ENCODE measurements at regions not wholly inside any gene's neighbourhood (a gene's known extent, or its start where the extent isn't known, plus 50 kb on each side); places are given as distances from the start of the nearest gene placed in this dataset.

GRCh38 chr1:192011525-192011924 lies 146.7 kb upstream of the RGS18 start:
- no TSS peak for BruUV-seq (replicated peaks)
- RAD21 ChIA-PET (ENCODE audit: unreplicated experiment) = no interaction called here
- no peak for ATAC-seq

DNA sequence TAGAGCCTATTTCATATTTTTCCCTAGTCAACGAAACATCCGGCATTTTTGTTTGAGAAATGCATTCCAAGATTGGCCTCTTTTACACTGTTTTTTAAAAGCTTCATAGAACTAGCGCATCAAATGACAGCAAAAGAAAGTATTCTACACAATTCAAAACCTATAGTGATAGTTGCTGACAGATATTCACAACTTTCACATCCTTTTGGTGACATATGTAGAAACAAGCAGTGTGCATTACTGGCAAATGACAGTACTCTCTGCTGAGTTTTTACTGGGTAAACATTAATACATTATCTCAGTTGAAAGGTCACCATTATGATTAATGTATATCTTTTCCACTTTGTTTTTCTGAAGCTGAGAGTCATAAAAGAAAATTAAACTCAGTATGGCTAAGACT lies 135.4 kb upstream of the RGS18 start:
- CTCF ChIA-PET = no interaction called here
- H3K79me2 ChIP-seq (ENCODE audit: control insufficient read depth, insufficient read depth, low read length) = no peaks in the 10 kb centered on the region
- SMC1A ChIA-PET (ENCODE audit: uncharacterized antibody, unreplicated experiment) = no interaction called here
- H3K36me3 ChIP-seq (ENCODE audit: control insufficient read depth in 2 of 2, insufficient read depth in 2 of 2, low read length in 1 of 2) = no peaks in the 10 kb centered on the region
- 55% methylated on average over 3 of the region's 3 CpGs for WGBS (ENCODE audit: insufficient coverage, insufficient replicate concordance, low lambda C conversion rate, missing lambda C conversion rate)
- no peak overlapping the region for H2AFZ ChIP-seq (ENCODE audit: control insufficient read depth, low read depth, low read length)
- peak; percentile 48 for ATAC-seq
- H3K27ac ChIP-seq (ENCODE audit: control insufficient read depth, insufficient read depth) = no peak overlapping the region
- H3K4me1 ChIP-seq (ENCODE audit: control insufficient read depth, insufficient read depth, low read length) = no peaks in the 10 kb centered on the region
- DNase-seq (ENCODE audit: low read depth, low spot score) = no peak
- no peaks in the 10 kb centered on the region for H3K9me3 ChIP-seq (replicated peaks; ENCODE audit: control insufficient read depth, insufficient read depth, low read length)
- no peak overlapping the region for H3K9ac ChIP-seq (ENCODE audit: control insufficient read depth, insufficient read depth, low read length)
- RAD21 ChIA-PET (ENCODE audit: unreplicated experiment) = no interaction called here
- H4K20me1 ChIP-seq (ENCODE audit: control insufficient read depth, insufficient read depth) = no peaks in the 10 kb centered on the region
- H3K4me2 ChIP-seq (ENCODE audit: control insufficient read depth, insufficient read depth) = no peak overlapping the region
- in situ Hi-C loops (cut with MboI) = no loop called here
- POLR2A ChIA-PET = no interaction called here
- intact Hi-C loops (cut with micrococcal nuclease; ENCODE audit: unreplicated experiment) = no loop called here
- no peaks in the 10 kb centered on the region for H3K27me3 ChIP-seq (replicated peaks in 1 of 2; ENCODE audit: control insufficient read depth in 2 of 2, insufficient read depth in 2 of 2, low read length in 1 of 2)
- H3K4me3 ChIP-seq = no peak overlapping the region
- FAIRE-seq = no peak
- BruUV-seq (replicated peaks) = no TSS peak
- TF ChIP-seq LARP7 (IDR thresholded peaks at IDR 0.05) = no peak
- TF ChIP-seq PML (IDR thresholded peaks at IDR 0.05; ENCODE audit: low read length) = no peak
- TF ChIP-seq, protein P1, sequence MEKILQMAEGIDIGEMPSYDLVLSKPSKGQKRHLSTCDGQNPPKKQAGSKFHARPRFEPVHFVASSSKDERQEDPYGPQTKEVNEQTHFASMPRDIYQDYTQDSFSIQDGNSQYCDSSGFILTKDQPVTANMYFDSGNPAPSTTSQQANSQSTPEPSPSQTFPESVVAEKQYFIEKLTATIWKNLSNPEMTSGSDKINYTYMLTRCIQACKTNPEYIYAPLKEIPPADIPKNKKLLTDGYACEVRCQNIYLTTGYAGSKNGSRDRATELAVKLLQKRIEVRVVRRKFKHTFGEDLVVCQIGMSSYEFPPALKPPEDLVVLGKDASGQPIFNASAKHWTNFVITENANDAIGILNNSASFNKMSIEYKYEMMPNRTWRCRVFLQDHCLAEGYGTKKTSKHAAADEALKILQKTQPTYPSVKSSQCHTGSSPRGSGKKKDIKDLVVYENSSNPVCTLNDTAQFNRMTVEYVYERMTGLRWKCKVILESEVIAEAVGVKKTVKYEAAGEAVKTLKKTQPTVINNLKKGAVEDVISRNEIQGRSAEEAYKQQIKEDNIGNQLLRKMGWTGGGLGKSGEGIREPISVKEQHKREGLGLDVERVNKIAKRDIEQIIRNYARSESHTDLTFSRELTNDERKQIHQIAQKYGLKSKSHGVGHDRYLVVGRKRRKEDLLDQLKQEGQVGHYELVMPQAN (conservative IDR thresholded peaks at IDR 0.05) = no peak
- TF ChIP-seq CHD2 (IDR thresholded peaks at IDR 0.05; ENCODE audit: borderline replicate concordance, low read depth, low read length) = no peak
- TF ChIP-seq, protein P2, sequence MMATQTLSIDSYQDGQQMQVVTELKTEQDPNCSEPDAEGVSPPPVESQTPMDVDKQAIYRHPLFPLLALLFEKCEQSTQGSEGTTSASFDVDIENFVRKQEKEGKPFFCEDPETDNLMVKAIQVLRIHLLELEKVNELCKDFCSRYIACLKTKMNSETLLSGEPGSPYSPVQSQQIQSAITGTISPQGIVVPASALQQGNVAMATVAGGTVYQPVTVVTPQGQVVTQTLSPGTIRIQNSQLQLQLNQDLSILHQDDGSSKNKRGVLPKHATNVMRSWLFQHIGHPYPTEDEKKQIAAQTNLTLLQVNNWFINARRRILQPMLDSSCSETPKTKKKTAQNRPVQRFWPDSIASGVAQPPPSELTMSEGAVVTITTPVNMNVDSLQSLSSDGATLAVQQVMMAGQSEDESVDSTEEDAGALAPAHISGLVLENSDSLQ (IDR thresholded peaks at IDR 0.05) = no peak
- no peak for TF ChIP-seq TCF3 (IDR thresholded peaks at IDR 0.05; ENCODE audit: borderline replicate concordance, insufficient read depth, low read depth, low read length)
- TF ChIP-seq KLF5 (IDR thresholded peaks at IDR 0.05; ENCODE audit: partially characterized antibody) = no peak
- no peak for TF ChIP-seq TARDBP (IDR thresholded peaks at IDR 0.05; ENCODE audit: borderline replicate concordance)
- no peak for TF ChIP-seq EZH2 (IDR thresholded peaks at IDR 0.05; ENCODE audit: borderline replicate concordance, control insufficient read depth, low read depth, low read length)
- TF ChIP-seq CREM (IDR thresholded peaks at IDR 0.05; ENCODE audit: low read depth) = no peak

More at GRCh38 chr1:192011525-192011924, 146.7 kb upstream of the RGS18 start:
- DNase-seq (ENCODE audit: low read depth, low spot score) (no peak), FAIRE-seq (no peak)
- Histone ChIP-seq H3K79me2 (ENCODE audit: control insufficient read depth, insufficient read depth, low read length) (no peaks in the 10 kb centered on the region), H3K27me3 (replicated peaks in 1 of 2; ENCODE audit: control insufficient read depth in 2 of 2, insufficient read depth in 2 of 2, low read length in 1 of 2) (no peaks in the 10 kb centered on the region), H3K36me3 (ENCODE audit: control insufficient read depth in 2 of 2, insufficient read depth in 2 of 2, low read length in 1 of 2) (no peaks in the 10 kb centered on the region), H3K4me1 (ENCODE audit: control insufficient read depth, insufficient read depth, low read length) (no peaks in the 10 kb centered on the region), H3K4me3 (no peak overlapping the region), H2AFZ (ENCODE audit: control insufficient read depth, low read depth, low read length) (no peak overlapping the region), H3K27ac (ENCODE audit: control insufficient read depth, insufficient read depth) (no peak overlapping the region), H3K9ac (ENCODE audit: control insufficient read depth, insufficient read depth, low read length) (no peak overlapping the region), H4K20me1 (ENCODE audit: control insufficient read depth, insufficient read depth) (no peaks in the 10 kb centered on the region), H3K4me2 (ENCODE audit: control insufficient read depth, insufficient read depth) (no peak overlapping the region), H3K9me3 (replicated peaks; ENCODE audit: control insufficient read depth, insufficient read depth, low read length) (no peaks in the 10 kb centered on the region)
- ChIA-PET CTCF (interaction anchor here (0.7 kb wide), 1 partner anchor 306 kb away, joined by 3 read pairs; no protein-coding TSS in a partner anchor), POLR2A (no interaction called here), SMC1A (ENCODE audit: uncharacterized antibody, unreplicated experiment) (no interaction called here)
- in situ Hi-C loops (cut with MboI) (no loop called here), intact Hi-C loops (cut with micrococcal nuclease; ENCODE audit: unreplicated experiment) (no loop called here)
- 73% methylated on average over 11 of the region's 11 CpGs for WGBS (ENCODE audit: insufficient coverage, insufficient replicate concordance, low lambda C conversion rate, missing lambda C conversion rate)
- TF ChIP-seq MTA2 (IDR thresholded peaks at IDR 0.05; ENCODE audit: low read depth) (no peak), TARDBP (IDR thresholded peaks at IDR 0.05; ENCODE audit: borderline replicate concordance) (no peak), EGR1 (IDR thresholded peaks at IDR 0.05; ENCODE audit: borderline replicate concordance in 1 of 2, low read depth in 2 of 2, low read length in 2 of 2) (no peak), BHLHE40 (IDR thresholded peaks at IDR 0.05; ENCODE audit: borderline replicate concordance in 1 of 2, low read depth in 2 of 2, low read length in 1 of 2) (no peak), HDGF (IDR thresholded peaks at IDR 0.05) (no peak), MTA3 (IDR thresholded peaks at IDR 0.05; ENCODE audit: borderline replicate concordance, low read length) (no peak), RFX5 (IDR thresholded peaks at IDR 0.05; ENCODE audit: low read depth, low read length) (no peak), MYC (IDR thresholded peaks at IDR 0.05; ENCODE audit: insufficient read depth, insufficient read length, insufficient replicate concordance, low read length, severe bottlenecking) (no peak), JUND (IDR thresholded peaks at IDR 0.05; ENCODE audit: low read depth, low read length) (no peak), TCF12 (IDR thresholded peaks at IDR 0.05; ENCODE audit: low read depth, low read length) (no peak), JUNB (IDR thresholded peaks at IDR 0.05) (no peak), RAD51 (IDR thresholded peaks at IDR 0.05) (no peak), SRF (IDR thresholded peaks at IDR 0.05; ENCODE audit: low read depth in 2 of 2, low read length in 2 of 2) (no peak)
- TF ChIP-seq, protein P3, sequence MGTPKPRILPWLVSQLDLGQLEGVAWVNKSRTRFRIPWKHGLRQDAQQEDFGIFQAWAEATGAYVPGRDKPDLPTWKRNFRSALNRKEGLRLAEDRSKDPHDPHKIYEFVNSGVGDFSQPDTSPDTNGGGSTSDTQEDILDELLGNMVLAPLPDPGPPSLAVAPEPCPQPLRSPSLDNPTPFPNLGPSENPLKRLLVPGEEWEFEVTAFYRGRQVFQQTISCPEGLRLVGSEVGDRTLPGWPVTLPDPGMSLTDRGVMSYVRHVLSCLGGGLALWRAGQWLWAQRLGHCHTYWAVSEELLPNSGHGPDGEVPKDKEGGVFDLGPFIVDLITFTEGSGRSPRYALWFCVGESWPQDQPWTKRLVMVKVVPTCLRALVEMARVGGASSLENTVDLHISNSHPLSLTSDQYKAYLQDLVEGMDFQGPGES (IDR thresholded peaks at IDR 0.05) = no peak

Measured in GM12878 (cell line).